Adrenal gland (tissue), 5 donors: ENCODE measurements at regions not wholly inside any gene's neighbourhood (a gene's known extent, or its start where the extent isn't known, plus 50 kb on each side); places are given as distances from the start of the nearest gene placed in this dataset.

ENCODE experiments used
- POLR2A ChIP-seq, 2 donors: fragments of 450-650 bp; IDR thresholded peaks; one replicate each; pipeline ENCODE4 v1.6.1; 2017; ENCODE audit warnings: antibody characterized with exemption in 2 of 2, mild to moderate bottlenecking in 2 of 2, moderate library complexity in 1 of 2
- TF ChIP-seq, protein P1 (sequence below), 6 experiments: fragments of 450-650 bp in 4 of 6; fragments of 200-600 bp in 2 of 6; sonication (generic) in 1 of 6; IDR thresholded peaks; 1 replicate in 5 of 6; 2 replicates in 1 of 6; pipeline versions ENCODE4 v1.5.1 to v1.8.0; 2016 to 2021; ENCODE audit warnings: antibody characterized with exemption in 6 of 6, mild to moderate bottlenecking in 2 of 6, moderate library complexity in 1 of 6
- donor health status: DM: no; HTN: no; CAD: no.

DNA sequence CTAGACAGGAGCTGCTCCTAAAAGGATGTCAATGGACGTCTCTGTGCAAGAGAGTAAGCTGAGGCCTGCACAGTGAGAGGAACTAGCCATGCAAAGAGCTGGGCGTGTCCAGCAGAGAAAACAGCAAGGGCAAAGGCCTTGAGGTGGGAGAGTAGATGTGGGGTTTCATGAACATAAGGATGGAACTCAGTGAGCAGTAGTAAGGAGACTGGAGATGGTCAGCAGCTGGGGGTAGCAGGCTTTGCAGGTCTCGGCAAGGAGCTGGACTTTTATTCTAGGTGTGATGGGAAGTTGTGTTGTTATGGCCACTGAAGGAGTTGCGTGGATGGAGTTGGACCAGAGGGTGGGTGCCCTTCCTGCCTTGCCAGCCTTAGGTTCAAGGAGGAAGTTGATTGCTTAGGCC lies 90.7 kb upstream of the SIRPA start:
- TF ChIP-seq POLR2A (IDR thresholded peaks at IDR 0.05), result no peak
- TF ChIP-seq, protein P1, sequence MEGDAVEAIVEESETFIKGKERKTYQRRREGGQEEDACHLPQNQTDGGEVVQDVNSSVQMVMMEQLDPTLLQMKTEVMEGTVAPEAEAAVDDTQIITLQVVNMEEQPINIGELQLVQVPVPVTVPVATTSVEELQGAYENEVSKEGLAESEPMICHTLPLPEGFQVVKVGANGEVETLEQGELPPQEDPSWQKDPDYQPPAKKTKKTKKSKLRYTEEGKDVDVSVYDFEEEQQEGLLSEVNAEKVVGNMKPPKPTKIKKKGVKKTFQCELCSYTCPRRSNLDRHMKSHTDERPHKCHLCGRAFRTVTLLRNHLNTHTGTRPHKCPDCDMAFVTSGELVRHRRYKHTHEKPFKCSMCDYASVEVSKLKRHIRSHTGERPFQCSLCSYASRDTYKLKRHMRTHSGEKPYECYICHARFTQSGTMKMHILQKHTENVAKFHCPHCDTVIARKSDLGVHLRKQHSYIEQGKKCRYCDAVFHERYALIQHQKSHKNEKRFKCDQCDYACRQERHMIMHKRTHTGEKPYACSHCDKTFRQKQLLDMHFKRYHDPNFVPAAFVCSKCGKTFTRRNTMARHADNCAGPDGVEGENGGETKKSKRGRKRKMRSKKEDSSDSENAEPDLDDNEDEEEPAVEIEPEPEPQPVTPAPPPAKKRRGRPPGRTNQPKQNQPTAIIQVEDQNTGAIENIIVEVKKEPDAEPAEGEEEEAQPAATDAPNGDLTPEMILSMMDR (IDR thresholded peaks at IDR 0.05), result no peak
